Coronary artery (tissue), 2 donors: ENCODE measurements at regions not wholly inside any gene's neighbourhood (a gene's known extent, or its start where the extent isn't known, plus 50 kb on each side); places are given as distances from the start of the nearest gene placed in this dataset.

Experiments
- DNase-seq: peaks from one replicate; pipeline ENCODE4 v3.0.0-alpha.2; 2017; ENCODE audit warnings: low spot score
- H3K27ac ChIP-seq, 2 donors: fragments of 200-600 bp; sonication (generic); one replicate each; pipeline ENCODE4 v1.5.1; 2016 to 2019
- H3K4me3 ChIP-seq: fragments of 200-600 bp; sonication (generic); 2 replicates; pipeline ENCODE4 v1.5.1; 2016; ENCODE audit warnings: mild to moderate bottlenecking, moderate library complexity
- TF ChIP-seq, protein P1 (sequence below): fragments of 200-600 bp; sonication (generic); IDR thresholded peaks from one replicate; pipeline ENCODE4 v1.5.1; 2019; ENCODE audit warnings: antibody characterized with exemption

GRCh38 chr13:73704587-73704986, 429.6 kb downstream of the KLF12 start:
- Histone ChIP-seq H3K4me3 (no peak overlapping the region), H3K27ac (no peak overlapping the region)
- DNase-seq = no peak
- TF ChIP-seq, protein P1, sequence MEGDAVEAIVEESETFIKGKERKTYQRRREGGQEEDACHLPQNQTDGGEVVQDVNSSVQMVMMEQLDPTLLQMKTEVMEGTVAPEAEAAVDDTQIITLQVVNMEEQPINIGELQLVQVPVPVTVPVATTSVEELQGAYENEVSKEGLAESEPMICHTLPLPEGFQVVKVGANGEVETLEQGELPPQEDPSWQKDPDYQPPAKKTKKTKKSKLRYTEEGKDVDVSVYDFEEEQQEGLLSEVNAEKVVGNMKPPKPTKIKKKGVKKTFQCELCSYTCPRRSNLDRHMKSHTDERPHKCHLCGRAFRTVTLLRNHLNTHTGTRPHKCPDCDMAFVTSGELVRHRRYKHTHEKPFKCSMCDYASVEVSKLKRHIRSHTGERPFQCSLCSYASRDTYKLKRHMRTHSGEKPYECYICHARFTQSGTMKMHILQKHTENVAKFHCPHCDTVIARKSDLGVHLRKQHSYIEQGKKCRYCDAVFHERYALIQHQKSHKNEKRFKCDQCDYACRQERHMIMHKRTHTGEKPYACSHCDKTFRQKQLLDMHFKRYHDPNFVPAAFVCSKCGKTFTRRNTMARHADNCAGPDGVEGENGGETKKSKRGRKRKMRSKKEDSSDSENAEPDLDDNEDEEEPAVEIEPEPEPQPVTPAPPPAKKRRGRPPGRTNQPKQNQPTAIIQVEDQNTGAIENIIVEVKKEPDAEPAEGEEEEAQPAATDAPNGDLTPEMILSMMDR = no peak

GRCh38 chr13:73703606-73704005, 430.6 kb downstream of the KLF12 start:
- Histone ChIP-seq H3K4me3 (no peak overlapping the region), H3K27ac (no peak overlapping the region)
- no peak for DNase-seq
- TF ChIP-seq, protein P1 = no peak

DNA sequence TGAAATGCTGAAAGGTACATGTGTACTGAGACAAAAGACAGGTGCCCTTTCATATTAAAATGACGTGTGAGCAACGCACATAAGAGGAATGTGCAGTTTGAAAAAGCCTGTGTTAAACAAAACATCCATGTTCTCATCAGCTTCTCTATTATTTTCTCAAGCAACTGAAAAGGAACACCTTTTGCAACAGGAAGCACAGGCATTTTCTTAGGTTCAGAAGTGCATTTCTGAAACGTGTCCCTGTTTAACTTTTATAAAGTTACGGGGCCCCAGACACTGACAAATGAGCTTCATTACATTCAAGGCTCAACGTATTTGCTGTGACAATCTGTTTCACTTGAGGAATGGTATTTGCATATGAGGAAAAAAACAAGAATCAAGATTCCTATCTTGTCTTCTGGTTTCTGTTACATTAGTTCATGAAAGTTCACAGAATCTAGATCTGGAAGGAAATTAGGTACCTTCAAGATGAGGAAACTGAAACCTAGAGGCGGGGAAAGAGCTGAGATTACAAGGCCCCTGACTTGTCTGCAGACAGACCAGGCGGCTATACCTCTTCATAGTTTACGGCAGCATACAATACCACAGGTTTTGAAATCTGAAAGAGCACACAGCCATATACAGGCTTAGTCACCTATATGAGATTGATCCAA, 431.7 kb downstream of the KLF12 start:
- TF ChIP-seq, protein P1 = no peak
- DNase-seq = no peak
- no peak overlapping the region for H3K27ac ChIP-seq
- no peak overlapping the region for H3K4me3 ChIP-seq

DNA sequence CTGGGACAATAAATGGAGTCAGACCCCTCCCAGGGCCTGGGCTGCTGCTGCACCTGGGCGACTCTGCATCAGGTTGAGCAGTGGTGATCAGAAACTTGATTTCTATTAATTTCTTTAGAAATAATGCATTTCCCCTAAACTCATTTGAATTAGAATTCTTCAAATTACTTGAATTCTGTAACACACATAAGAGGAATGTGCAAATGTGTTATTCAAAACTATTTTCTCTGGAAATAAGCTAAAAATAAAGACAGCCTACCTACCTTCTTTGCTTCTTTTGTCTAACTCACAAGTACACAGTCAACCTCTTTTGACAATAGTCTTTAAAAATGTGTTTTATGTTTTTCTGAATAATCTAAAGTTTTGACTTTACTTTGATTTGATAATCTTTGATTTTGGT, 433.0 kb downstream of the KLF12 start:
- no peak for DNase-seq
- no peak overlapping the region for H3K27ac ChIP-seq
- TF ChIP-seq, protein P1 = no peak
- no peak overlapping the region for H3K4me3 ChIP-seq

DNA sequence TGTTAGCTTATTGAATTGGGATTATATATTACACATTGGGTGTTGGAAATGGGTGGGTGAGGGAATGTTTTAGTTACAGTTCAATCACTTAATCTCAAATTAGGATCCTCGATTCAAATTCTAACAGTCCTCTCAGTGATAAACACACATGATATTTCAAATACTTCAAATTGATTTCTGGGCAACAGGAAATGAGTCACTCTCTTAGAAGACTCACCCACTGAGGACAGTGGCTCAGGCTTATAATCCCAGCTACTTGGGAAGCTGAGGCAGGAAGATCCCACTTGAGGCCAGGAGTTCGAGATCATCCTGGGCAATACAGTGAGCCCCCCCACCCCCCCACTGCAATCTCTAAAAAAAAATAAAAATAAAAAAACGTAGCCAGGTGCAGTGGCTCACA, 435.3 kb downstream of the KLF12 start:
- Histone ChIP-seq H3K4me3 (no peak overlapping the region), H3K27ac (no peak overlapping the region)
- TF ChIP-seq, protein P1 = no peak
- no peak for DNase-seq

- no peak overlapping the region for H3K27ac ChIP-seq
- TF ChIP-seq, protein P1 = no peak
- DNase-seq = no peak
- H3K4me3 ChIP-seq = no peak overlapping the region
Observed at GRCh38 chr13:73697166-73697565, 437.0 kb downstream of the KLF12 start.

GRCh38 chr13:73696713-73697112, 437.5 kb downstream of the KLF12 start:
- H3K27ac ChIP-seq = no peak overlapping the region
- TF ChIP-seq, protein P1 = no peak
- no peak overlapping the region for H3K4me3 ChIP-seq
- no peak for DNase-seq
